HG03442 (cell line): ENCODE measurements at regions not wholly inside any gene's neighbourhood (a gene's known extent, or its start where the extent isn't known, plus 50 kb on each side); places are given as distances from the start of the nearest gene placed in this dataset.

Source experiments
- ATAC-seq: cut with Tn5 transposase; IDR thresholded peaks from one replicate; pipeline ENCODE4 v1.9.1; 2021; ENCODE audit warnings: mild to moderate bottlenecking, moderate library complexity; ENCODE audit not compliant: unreplicated experiment

GRCh38 chrX:23228454-23228853 lies 106.2 kb upstream of the PTCHD1 start:
- no peak for ATAC-seq

DNA sequence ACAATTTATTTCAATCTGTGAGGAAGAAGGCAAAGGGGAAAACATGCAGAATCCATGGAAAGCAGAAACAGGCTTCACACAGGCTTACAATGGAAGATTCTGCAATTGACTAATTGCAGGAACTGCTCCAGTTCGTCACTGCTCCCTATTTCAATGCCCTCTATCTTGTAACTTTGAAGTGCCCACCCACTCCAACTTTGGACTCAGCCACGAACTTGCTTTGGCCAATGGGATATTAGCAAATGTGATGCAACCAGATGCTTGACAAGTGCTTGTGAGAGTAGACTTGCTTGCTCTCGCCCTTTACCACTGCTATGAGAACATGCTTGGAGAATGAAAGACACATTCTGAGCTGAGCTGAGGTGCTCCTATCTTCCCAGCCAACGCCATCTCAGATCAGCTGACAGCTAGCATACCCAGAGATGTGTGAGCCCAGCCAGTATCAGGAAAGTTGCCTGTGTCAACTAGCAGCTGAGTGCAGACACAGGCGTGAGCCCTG lies 105.7 kb upstream of the PTCHD1 start:
- ATAC-seq = no peak

- ATAC-seq = no peak
Measured at GRCh38 chrX:23235051-23235450, 99.6 kb upstream of the PTCHD1 start.

GRCh38 chrX:23246001-23246400 lies 88.6 kb upstream of the PTCHD1 start:
- ATAC-seq = no peak

- ATAC-seq = no peak
Measured at GRCh38 chrX:23248187-23248586, 86.5 kb upstream of the PTCHD1 start.

GRCh38 chrX:23251043-23251442 lies 83.6 kb upstream of the PTCHD1 start:
- ATAC-seq = no peak

GRCh38 chrX:23263892-23264291 lies 70.8 kb upstream of the PTCHD1 start:
- no peak for ATAC-seq

GRCh38 chrX:23269923-23270322 lies 64.7 kb upstream of the PTCHD1 start:
- no peak for ATAC-seq

- no peak for ATAC-seq
Measured at GRCh38 chrX:23271026-23271425, 63.6 kb upstream of the PTCHD1 start.

- ATAC-seq = no peak
Measured at GRCh38 chrX:23276475-23276874, 58.2 kb upstream of the PTCHD1 start.
